GM19099 (cell line): ENCODE measurements at regions not wholly inside any gene's neighbourhood (a gene's known extent, or its start where the extent isn't known, plus 50 kb on each side); places are given as distances from the start of the nearest gene placed in this dataset.

Experiments used
- POLR2A ChIP-seq: IDR thresholded peaks from 3 replicates; pipeline ENCODE4 v1.6.1; 2011; ENCODE audit warnings: low read depth; ENCODE audit not compliant: insufficient read length; ENCODE audit errors: extremely low read depth

DNA sequence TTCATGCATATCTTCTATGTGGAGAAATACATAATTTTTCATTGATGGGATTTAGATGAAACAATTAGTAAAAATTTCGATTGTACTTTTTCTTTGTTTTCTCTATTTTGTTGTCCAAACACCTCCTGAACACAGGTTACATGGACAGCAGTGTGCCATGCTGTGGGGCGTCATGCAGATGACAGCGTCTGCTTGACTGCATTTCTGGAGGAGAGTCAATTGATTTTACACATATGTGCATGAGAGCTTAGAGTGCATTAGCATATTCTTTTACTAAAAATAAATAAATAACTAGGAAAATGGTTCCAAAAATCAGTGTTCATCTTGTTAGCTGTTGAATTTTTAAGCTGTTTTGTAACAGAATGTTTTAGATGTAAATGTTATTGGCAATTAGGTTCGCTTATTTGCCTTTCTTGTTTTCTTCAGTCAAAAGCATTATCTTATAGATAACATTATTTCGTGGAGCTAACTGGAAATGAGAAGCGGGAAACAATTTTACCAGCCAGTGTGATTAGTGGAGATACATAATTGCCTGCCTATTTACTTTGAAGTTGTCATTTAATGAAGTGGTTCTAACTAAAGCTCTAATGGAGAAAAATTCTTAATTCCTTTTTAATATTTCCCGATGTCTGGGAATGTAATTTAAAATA is 82.7 kb upstream of the VGLL3 start:
- no peak for TF ChIP-seq POLR2A

DNA sequence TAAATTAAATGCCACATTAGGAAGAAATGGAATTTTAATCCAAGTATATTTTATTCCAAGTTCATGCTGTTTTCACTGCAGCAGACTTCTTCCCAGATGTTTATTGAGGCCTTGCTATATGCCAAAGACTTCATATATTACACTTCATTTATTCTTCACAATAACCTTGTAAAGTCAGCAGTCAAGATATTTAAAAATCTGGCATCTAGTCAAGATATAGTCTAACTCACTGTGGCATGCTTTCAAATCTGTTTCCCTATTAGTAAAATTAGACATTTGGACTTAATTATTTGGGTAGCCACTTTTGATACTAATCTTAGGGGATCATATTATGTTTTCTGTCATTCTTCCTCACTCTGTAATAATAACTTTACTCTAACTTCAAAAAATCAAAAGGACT is 81.5 kb upstream of the VGLL3 start:
- no peak for TF ChIP-seq POLR2A

DNA sequence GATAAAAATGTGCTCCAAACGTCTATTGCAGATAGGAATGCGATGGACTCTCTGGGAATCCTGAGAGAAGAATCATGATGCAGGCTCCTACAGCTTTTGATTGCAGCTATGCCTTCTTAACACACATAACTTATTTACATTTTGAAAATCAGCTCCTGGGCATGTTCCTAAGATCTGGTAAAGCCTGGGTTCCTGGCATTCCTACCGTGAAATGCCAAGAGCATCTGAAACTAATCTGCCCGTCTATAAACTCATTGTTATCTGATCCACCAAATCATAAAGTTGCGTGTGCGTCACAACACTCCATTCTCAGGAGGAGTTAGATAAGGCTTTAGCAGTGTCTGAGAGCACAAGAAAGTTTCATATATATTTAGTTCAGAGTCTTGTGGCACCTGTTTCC is 79.0 kb upstream of the VGLL3 start:
- TF ChIP-seq POLR2A, result no peak

DNA sequence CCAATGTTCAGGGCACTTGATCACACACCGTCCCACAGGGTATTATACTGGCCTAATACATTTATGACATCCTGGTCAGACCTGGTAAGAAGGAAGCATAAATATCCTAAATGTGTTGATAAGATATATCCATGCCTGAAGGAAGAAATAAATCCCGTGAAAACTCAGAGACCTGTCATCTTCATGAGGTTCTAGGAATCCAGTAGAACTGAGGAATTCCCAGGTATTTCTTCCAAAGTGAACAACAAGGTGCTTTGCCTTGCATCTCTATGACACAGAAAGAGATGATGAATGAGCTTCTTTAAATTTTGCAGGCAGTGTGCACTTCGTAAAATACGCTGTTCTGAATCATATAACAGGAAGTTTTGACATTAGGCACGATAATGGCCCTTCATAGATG is 78.1 kb upstream of the VGLL3 start:
- no peak for TF ChIP-seq POLR2A

DNA sequence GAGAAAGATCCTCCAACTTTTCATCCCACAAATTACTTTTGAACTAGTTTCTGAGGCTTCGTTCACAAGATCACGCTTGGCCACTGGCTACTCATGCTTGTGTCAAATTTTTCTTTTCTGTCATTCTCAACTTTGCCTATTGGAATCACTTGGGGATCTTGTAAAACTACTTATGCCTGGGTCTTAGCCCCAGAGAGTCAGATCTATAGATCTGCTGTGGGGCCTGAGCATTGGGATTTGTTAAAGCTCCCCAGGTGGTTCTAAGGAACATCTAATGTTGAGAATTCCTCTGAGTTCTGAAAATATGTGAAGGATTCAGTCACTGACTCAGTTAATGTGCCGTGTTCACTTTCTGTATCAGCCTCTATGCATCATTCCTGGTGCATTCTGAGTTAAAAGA is 71.7 kb upstream of the VGLL3 start:
- no peak for TF ChIP-seq POLR2A

DNA sequence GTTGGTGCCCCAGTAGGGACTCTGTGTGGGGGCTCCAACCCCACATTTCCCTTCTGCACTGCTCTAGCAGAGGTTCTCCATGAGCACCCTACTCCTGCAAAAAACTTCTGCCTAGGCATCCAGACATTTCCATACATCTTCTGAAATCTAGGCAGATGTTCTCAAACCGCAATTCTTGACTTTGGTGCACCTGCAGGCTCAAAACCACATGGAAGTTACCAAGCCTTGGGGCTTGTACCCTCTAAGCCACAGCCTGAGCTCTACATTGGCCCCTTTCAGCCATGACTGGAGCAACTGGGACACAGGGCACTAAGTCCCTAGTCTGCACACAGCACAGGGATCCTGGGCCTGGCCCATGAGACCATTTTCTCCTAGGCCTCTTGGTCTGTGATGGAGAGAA is 66.5 kb upstream of the VGLL3 start:
- no peak for TF ChIP-seq POLR2A

DNA sequence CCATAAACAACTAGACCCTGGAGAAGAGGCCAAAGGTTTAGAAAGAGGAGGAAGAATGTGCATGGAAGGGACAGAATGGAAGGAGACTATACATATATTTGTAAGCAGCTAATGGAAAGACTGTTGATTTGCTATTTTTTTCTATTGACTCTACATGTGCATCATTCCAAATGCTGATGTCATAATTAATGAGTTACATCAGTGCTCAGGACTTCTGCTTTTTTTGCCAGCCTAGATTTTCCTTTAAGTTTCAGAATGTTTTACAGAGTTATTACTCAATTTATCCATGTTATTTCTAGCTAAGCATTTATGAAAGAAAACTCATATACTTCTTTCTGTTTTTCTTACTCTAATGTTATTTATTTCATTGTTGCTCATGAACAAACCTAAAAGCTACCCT is 62.6 kb upstream of the VGLL3 start:
- no peak for TF ChIP-seq POLR2A

DNA sequence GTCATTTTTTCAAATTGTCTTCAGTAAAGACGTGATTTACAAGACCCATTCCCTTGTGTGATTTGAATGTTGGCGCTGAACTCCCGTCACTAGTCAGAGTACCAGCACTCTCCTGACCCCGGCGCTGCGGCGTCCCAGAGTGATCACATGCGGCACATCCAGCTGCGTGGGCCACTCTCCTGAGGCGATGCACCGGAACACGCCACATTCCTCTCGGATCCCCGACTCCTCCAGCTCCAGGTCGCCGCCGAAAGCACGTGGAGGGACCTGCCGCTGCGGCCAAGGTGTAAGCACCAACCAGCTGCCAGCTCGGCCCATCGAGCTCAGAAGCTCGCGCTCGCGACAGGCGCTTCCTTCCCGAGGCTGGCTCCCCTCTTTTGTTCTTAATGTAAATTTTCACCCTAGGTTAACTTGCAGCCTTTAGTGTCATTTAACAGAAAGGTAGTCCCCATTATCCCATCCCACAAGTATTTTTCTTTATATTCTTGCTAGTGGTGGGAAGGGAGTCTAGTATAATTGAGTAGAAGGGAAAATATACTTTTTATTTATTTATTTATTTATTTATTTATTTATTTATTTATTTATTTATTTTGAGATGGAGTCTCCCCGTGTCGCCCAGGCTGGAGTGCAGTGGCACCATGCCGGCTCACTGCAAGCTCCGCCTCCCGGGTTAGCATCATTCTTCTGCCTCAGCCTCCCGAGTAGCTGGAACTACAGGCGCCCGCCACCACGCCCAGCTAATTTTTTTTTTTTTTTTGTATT is 61.7 kb upstream of the VGLL3 start:
- TF ChIP-seq POLR2A, result no peak

DNA sequence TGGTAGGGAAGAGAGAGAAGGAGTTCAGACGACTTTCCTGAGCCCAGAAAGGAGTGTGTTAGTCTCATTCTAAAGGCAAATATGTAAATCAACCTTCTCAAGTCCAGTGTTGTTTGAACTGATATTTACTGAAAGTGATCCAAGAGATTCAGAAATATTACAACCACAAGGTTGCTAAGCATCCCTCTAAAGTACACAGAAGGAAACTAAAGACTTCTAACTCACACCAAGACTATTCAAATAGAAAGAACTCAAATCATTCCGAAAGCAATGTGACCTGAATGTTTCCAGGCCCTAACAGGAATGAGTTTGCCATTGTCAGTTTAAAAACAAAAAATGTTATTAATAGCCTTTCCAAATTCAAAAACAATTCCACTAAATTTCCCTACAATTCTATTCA is 56.9 kb upstream of the VGLL3 start:
- no peak for TF ChIP-seq POLR2A

DNA sequence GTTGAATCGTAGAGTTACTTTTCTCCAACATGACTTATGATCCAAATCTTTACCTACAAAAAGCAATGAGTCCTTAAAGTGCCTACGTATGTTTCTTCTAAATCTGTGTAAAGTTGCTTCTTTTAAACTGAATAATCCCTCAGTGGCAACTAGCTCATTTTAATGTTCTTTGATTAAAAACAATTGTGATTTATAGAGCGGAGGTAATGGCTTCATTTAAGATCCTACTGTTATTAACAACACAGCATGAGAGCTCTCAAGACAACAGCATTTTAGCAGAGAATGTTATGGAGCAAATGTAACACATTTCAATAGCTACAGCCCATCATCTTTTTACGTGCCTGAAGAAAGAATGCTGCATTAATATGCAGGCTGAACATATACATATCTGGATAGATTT is 55.3 kb upstream of the VGLL3 start:
- TF ChIP-seq POLR2A, result no peak

DNA sequence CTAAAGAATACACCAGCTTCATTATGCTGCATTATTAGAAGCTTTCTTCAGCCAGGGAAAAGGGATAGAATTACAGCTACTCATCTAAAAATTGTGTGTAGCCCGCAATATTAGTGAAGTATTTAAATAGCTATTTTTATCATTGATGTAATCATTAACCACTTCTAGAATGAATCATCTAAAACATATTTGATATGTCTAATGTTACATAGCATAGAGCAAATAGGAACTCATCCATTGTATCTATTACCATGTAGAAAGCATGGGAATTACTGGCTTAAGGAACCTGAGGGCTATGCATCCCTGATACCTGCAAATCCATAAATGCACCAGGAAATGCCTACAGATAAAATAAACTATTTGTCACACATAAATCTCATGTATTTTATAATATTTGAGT is 54.5 kb upstream of the VGLL3 start:
- TF ChIP-seq POLR2A, result no peak

DNA sequence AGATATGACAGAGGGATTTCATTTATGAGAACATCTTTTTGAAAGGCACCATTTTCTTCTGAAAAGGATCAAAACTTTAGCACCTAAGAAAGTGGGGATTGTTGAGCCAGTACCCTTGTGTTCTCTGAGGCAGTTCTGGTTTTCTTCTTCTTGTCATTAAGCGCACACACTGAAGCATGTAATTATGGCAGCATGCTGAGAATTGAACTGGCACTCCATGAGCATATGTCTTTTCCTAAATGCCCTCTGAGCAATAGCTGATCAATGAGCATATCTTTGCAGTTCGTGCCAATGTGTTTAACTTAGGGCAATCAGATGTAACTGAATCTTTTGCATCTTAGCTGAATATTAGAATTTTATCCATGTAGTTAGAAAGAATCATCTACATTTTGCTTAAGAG is 53.9 kb upstream of the VGLL3 start:
- TF ChIP-seq POLR2A, result no peak

DNA sequence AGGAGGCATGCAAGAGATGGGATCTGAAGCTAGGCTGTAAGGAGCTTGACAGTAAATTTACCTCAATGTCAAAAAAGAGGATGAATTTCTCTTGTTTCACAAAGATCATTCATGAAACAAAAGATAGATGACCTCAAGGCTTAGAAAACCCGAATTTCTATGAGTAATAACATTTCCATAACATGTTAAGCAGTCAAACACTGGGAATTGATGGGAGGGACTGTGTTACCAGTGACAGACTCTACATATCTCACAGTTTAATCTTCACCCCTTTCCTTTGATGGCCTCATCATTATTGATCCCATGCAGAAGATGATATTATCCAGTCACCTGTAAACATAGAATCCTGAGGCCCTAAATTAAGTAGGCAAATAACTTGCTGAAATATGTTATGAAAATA is 53.5 kb upstream of the VGLL3 start:
- no peak for TF ChIP-seq POLR2A

DNA sequence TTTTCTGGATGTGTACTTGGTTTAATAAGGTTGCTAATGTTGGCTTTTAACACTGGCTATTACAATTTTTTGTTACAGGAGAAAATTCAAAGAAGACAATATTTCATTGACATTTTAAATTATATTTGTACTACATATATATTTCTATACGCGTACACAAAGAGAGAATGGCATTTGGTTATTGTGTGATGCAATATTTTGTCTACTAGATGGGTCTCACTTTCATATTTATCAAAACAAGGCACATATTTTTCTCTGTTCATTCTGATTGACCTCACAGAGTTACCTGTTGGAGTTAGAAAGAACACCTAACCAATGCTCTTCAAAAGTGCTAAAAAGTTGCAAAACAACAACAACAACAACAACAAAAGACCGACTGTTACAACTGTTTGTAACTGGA is 50.2 kb upstream of the VGLL3 start:
- TF ChIP-seq POLR2A, result no peak
